Neural crest cell (in vitro differentiated cells): ENCODE measurements at regions not wholly inside any gene's neighbourhood (a gene's known extent, or its start where the extent isn't known, plus 50 kb on each side); places are given as distances from the start of the nearest gene placed in this dataset.

Experiments
- DNase-seq: peaks from one replicate; pipeline ENCODE4 v3.0.0; 2021; ENCODE audit warnings: low read depth, mixed read lengths, low spot score
- H3K27ac Mint-ChIP-seq: one replicate; pipeline ENCODE4 v1.8.0; 2021; ENCODE audit warnings: mild to moderate bottlenecking, mixed read lengths; ENCODE audit not compliant: unreplicated experiment
- H3K27me3 Mint-ChIP-seq: 2 replicates; pipeline ENCODE4 v1.8.0; 2021; ENCODE audit warnings: low read depth, mild to moderate bottlenecking, mixed read lengths
- H3K36me3 Mint-ChIP-seq: 2 replicates; pipeline ENCODE4 v1.8.0; 2021; ENCODE audit warnings: low read depth, mild to moderate bottlenecking, mixed read lengths
- H3K4me1 Mint-ChIP-seq: 2 replicates; pipeline ENCODE4 v1.8.0; 2021; ENCODE audit warnings: mixed read lengths
- H3K4me3 Mint-ChIP-seq: one replicate; pipeline ENCODE4 v1.8.0; 2021; ENCODE audit warnings: mild to moderate bottlenecking, mixed read lengths
- H3K9me3 Mint-ChIP-seq: 2 replicates; pipeline ENCODE4 v1.8.0; 2021; ENCODE audit warnings: mixed read lengths
- CTCF ChIP-seq: fragments of 200-600 bp; sonication (generic); conservative IDR thresholded peaks from 2 replicates; pipeline ENCODE4 v1.5.0; 2021; ENCODE audit warnings: antibody characterized with exemption, mild to moderate bottlenecking

DNA sequence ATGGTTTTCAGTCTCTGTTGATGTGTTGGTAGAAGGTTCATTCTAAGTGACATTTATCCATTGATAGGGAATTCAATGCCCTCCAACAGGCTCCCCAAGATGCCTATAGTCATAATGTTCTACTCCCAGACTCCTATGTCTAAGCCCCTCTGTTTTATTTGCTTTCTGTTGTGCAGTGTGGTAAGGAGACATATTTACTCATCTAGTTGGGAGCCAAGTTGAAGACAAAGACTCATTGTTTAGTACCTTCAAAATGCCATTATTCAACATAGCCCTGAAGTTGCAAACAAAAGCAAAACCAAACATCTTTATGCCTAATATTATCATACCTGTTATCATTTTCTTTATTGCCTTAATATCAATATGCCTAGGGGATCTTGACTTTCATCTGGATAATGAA lies 302.1 kb downstream of the RMST start:
- Mint-ChIP-seq H3K4me3 (no peak overlapping the region), H3K4me1 (no peaks in the 10 kb centered on the region), H3K9me3 (peaks cover 5% of the 10 kb centered on the region), H3K36me3 (peaks cover 2% of the 10 kb centered on the region), H3K27ac (no peak overlapping the region), H3K27me3 (no peaks in the 10 kb centered on the region)
- no peak for DNase-seq
- no peak for TF ChIP-seq CTCF

GRCh38 chr12:97767347-97767746 lies 304.7 kb downstream of the RMST start:
- Mint-ChIP-seq H3K4me3 (no peak overlapping the region), H3K9me3 (peaks cover 3% of the 10 kb centered on the region), H3K4me1 (no peaks in the 10 kb centered on the region), H3K36me3 (peaks cover under 1% of the 10 kb centered on the region), H3K27me3 (no peaks in the 10 kb centered on the region), H3K27ac (no peak overlapping the region)
- no peak for TF ChIP-seq CTCF
- no peak for DNase-seq

GRCh38 chr12:97778111-97778510 lies 315.5 kb downstream of the RMST start:
- Mint-ChIP-seq H3K27me3 (no peaks in the 10 kb centered on the region), H3K9me3 (no peaks in the 10 kb centered on the region), H3K27ac (no peak overlapping the region), H3K4me1 (no peaks in the 10 kb centered on the region), H3K36me3 (no peaks in the 10 kb centered on the region), H3K4me3 (no peak overlapping the region)
- DNase-seq = no peak
- no peak for TF ChIP-seq CTCF

- DNase-seq = no peak
- no peaks in the 10 kb centered on the region for H3K4me1 Mint-ChIP-seq
- no peak for TF ChIP-seq CTCF
- H3K4me3 Mint-ChIP-seq = no peak overlapping the region
- H3K36me3 Mint-ChIP-seq = no peaks in the 10 kb centered on the region
- no peak overlapping the region for H3K27ac Mint-ChIP-seq
- H3K27me3 Mint-ChIP-seq = no peaks in the 10 kb centered on the region
- no peaks in the 10 kb centered on the region for H3K9me3 Mint-ChIP-seq
These were observed 318.7 kb downstream of the RMST start for GRCh38 chr12:97781342-97781741.

- no peak for DNase-seq
- no peaks in the 10 kb centered on the region for H3K27me3 Mint-ChIP-seq
These were observed 322.3 kb downstream of the RMST start for GRCh38 chr12:97784904-97785303.

More at GRCh38 chr12:97784904-97785303, 322.3 kb downstream of the RMST start:
- Mint-ChIP-seq H3K27ac (no peak overlapping the region), H3K36me3 (no peaks in the 10 kb centered on the region), H3K4me1 (no peaks in the 10 kb centered on the region), H3K9me3 (peaks cover 3% of the 10 kb centered on the region), H3K4me3 (no peak overlapping the region)
- TF ChIP-seq CTCF = no peak
